OCI-LY1 (cell line): ENCODE measurements at regions not wholly inside any gene's neighbourhood (a gene's known extent, or its start where the extent isn't known, plus 50 kb on each side); places are given as distances from the start of the nearest gene placed in this dataset.

Experiments
- CTCF ChIP-seq: fragments of 200-600 bp; sonication (generic), shearing (Covaris generic); IDR thresholded peaks from 2 replicates; pipeline ENCODE4 v1.5.1; 2017; ENCODE audit warnings: mild to moderate bottlenecking, antibody characterized with exemption, low read length, moderate library complexity, mixed read lengths
- EZH2 ChIP-seq: fragments of 200-600 bp; sonication (generic), shearing (Covaris generic); IDR thresholded peaks from 2 replicates; pipeline ENCODE4 v1.8.0; 2017; ENCODE audit warnings: borderline replicate concordance, mixed run types, mild to moderate bottlenecking, antibody characterized with exemption, low read length, moderate library complexity, mixed read lengths

GRCh38 chr7:25911738-25912607 lies 240.0 kb upstream of the NFE2L3 start:
- no peak for TF ChIP-seq CTCF
- TF ChIP-seq EZH2 = no peak
